ENCODE measurements at regions not wholly inside any gene's neighbourhood (a gene's known extent, or its start where the extent isn't known, plus 50 kb on each side); places are given as distances from the start of the nearest gene placed in this dataset.

DNA sequence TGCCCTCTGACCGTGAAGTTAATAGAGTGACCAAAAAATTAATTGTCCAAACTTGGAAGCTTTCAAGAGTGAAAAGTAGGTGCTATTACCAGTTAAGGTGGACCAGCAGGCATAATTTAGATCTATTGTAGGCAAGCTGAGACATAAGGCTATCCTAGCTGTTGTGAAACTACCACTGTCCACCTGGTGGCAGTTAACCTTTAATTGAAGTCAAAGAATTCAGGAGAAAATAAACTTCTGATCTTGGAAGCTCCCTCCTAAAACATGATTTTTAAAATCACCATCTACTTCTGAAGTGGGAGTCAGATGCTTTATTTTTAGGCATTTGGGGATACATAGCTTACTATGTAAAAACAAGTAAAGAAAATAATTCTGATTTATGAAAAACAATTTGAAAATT lies 636.3 kb upstream of the HTR2C start:
- no peak for TF ChIP-seq CSRNP3 (CRISPR knock-in tag; IDR thresholded peaks at IDR 0.05)
- TF ChIP-seq ZFP3 (CRISPR knock-in tag; IDR thresholded peaks at IDR 0.05): no peak
- no peak for TF ChIP-seq ZFP30 (CRISPR knock-in tag; IDR thresholded peaks at IDR 0.05)
- TF ChIP-seq ARNTL (CRISPR knock-in tag; IDR thresholded peaks at IDR 0.05; ENCODE audit: borderline replicate concordance, low read depth): no peak
- TF ChIP-seq RARB (CRISPR knock-in tag; IDR thresholded peaks at IDR 0.05): no peak
- no peak for TF ChIP-seq ZC3H10 (CRISPR knock-in tag; IDR thresholded peaks at IDR 0.05)
- TF ChIP-seq, protein P1, sequence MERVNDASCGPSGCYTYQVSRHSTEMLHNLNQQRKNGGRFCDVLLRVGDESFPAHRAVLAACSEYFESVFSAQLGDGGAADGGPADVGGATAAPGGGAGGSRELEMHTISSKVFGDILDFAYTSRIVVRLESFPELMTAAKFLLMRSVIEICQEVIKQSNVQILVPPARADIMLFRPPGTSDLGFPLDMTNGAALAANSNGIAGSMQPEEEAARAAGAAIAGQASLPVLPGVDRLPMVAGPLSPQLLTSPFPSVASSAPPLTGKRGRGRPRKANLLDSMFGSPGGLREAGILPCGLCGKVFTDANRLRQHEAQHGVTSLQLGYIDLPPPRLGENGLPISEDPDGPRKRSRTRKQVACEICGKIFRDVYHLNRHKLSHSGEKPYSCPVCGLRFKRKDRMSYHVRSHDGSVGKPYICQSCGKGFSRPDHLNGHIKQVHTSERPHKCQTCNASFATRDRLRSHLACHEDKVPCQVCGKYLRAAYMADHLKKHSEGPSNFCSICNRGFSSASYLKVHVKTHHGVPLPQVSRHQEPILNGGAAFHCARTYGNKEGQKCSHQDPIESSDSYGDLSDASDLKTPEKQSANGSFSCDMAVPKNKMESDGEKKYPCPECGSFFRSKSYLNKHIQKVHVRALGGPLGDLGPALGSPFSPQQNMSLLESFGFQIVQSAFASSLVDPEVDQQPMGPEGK (CRISPR knock-in tag; IDR thresholded peaks at IDR 0.05; ENCODE audit: borderline replicate concordance): no peak

All from SK-N-SH treated with all-trans-retinoic acid at 6 μM for 48 hours (cell line).